T-cell (primary cell): ENCODE measurements at regions not wholly inside any gene's neighbourhood (a gene's known extent, or its start where the extent isn't known, plus 50 kb on each side); places are given as distances from the start of the nearest gene placed in this dataset.

Source experiments
- ATAC-seq, 4 experiments: fragments of 200-7000 bp in 3 of 4; fragments of 150-1000 bp in 1 of 4; cut with Tn5 transposase; replicated peaks in 1 of 4; 1 replicate in 3 of 4; 2 replicates in 1 of 4; pipeline ENCODE4 v1.10.0; 2021; ENCODE audit warnings: moderate library complexity in 3 of 4, mild to moderate bottlenecking in 2 of 4, moderate number of reproducible peaks in 1 of 4
- CTCF ChIA-PET, 2 donors: fragments of 300-600 bp; sonication (Branson Sonifier 250); formaldehyde crosslinking; loops; one replicate each; lab custom pipeline; 2022; ENCODE audit warnings: antibody characterized with exemption in 2 of 2; lab: Charles Lee
- POLR2A ChIA-PET, 2 donors: fragments of 300-600 bp; sonication (Branson Sonifier 250); formaldehyde crosslinking; loops; one replicate each; lab custom pipeline; 2022; ENCODE audit warnings: antibody characterized with exemption in 2 of 2; lab: Charles Lee
- DNase-seq, 35 experiments: peaks; one replicate each; pipeline versions ENCODE4 v3.0.0 to v3.0.0-alpha.2; 2013 to 2023
- H3K27ac ChIP-seq: one replicate; pipeline ENCODE4 v1.5.1; 2013; ENCODE audit warnings: low read length
- H3K27me3 ChIP-seq, 2 experiments: replicated peaks in 1 of 2; 1 replicate in 1 of 2; 2 replicates in 1 of 2; pipeline versions ENCODE4 v1.6.1 to v1.7.0; 2013; ENCODE audit warnings: low read length in 1 of 2, mixed read lengths in 1 of 2; ENCODE audit not compliant: control insufficient read depth in 2 of 2, insufficient read depth in 2 of 2; ENCODE audit errors: extremely low read depth in 1 of 2
- H3K36me3 ChIP-seq, 2 donors: 1 replicate in 1 of 2; 2 replicates in 1 of 2; pipeline versions ENCODE4 v1.6.1 to v1.7.0; 2013; ENCODE audit warnings: low read length in 1 of 2; ENCODE audit not compliant: control insufficient read depth in 2 of 2, insufficient read depth in 1 of 2; ENCODE audit errors: extremely low read depth in 1 of 2
- H3K4me1 ChIP-seq, 2 experiments: 1 replicate in 1 of 2; 2 replicates in 1 of 2; pipeline versions ENCODE4 v1.6.1 to v1.7.0; 2013; ENCODE audit warnings: low read length in 2 of 2, mixed read lengths in 1 of 2; ENCODE audit not compliant: insufficient read depth in 2 of 2, control insufficient read depth in 1 of 2; ENCODE audit errors: extremely low read depth in 1 of 2
- H3K4me3 ChIP-seq, 2 donors: 1 replicate in 1 of 2; 2 replicates in 1 of 2; pipeline versions ENCODE4 v1.5.1 to v1.7.0; 2013; ENCODE audit warnings: mild to moderate bottlenecking in 2 of 2, low read length in 1 of 2, moderate library complexity in 1 of 2; ENCODE audit not compliant: control insufficient read depth in 1 of 2; ENCODE audit errors: extremely low read depth in 1 of 2
- H3K9me3 ChIP-seq: 2 replicates; pipeline ENCODE4 v1.7.0; 2013
- H3K27ac Mint-ChIP-seq, 2 donors: one replicate each; pipeline ENCODE4 v1.8.0; 2020 to 2021; ENCODE audit warnings: mild to moderate bottlenecking in 2 of 2, mixed read lengths in 2 of 2
- H3K27me3 Mint-ChIP-seq, 2 donors: one replicate each; pipeline ENCODE4 v1.8.0; 2021 to 2022; ENCODE audit warnings: mixed read lengths in 2 of 2
- H3K36me3 Mint-ChIP-seq: one replicate; pipeline ENCODE4 v1.8.0; 2021; ENCODE audit warnings: mixed read lengths
- H3K4me1 Mint-ChIP-seq, 3 donors: one replicate each; pipeline ENCODE4 v1.8.0; 2020 to 2022; ENCODE audit warnings: mixed read lengths in 3 of 3, mild to moderate bottlenecking in 1 of 3
- H3K4me3 Mint-ChIP-seq, 3 donors: one replicate each; pipeline ENCODE4 v1.8.0; 2020 to 2022; ENCODE audit warnings: mild to moderate bottlenecking in 3 of 3, mixed read lengths in 3 of 3, moderate library complexity in 3 of 3
- H3K9me3 Mint-ChIP-seq, 3 donors: one replicate each; pipeline ENCODE4 v1.8.0; 2020 to 2022; ENCODE audit warnings: mixed read lengths in 3 of 3
- WGBS: methylation state at CpG from one replicate; pipeline ENCODE4 v1.1.5; 2013; ENCODE audit warnings: missing lambda C conversion rate; ENCODE audit not compliant: insufficient coverage; 5-methylcytosine and 5-hydroxymethylcytosine counted together

- POLR2A ChIA-PET, result no interaction called here
- no peaks in the 10 kb centered on the region for H3K36me3 Mint-ChIP-seq
- no peak for ATAC-seq
Observed at GRCh38 chr13:67935626-67936025, 705.5 kb upstream of the PCDH9 start.

DNA sequence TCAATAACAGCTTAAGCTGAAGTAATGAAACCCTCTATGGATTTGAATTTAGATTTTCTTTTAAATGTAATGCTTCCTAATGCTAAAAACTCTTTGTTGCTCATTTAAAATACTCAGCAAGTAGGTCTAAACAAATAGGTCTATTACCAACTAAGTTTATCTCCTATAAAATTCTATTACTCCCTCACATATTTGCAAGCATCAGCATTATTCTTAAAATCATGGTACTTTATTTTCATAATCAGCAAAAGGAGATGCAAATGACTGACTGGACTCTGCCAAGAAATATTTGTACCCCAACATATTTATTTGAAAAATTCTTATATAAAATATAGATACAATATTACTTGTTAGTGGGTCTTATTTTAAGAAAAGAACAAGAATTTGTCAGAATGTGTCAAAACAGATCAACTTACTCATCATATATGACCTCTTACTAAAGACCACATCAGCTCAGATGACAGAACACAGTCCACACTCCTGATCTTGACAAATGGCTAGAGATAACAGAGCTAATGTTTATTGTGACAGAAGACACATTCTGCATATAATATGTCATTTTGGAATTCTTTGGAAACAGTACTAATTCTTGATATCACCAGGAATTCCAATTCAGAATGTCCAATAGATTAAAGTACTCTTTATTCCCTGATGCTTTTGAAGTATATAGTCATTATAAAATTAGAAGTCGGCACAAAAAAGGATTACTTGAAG lies 704.6 kb upstream of the PCDH9 start:
- H3K4me3 Mint-ChIP-seq, result no peak overlapping the region
- peaks cover 11 to 21% (median 17%) of the 10 kb centered on the region in 3 donors for H3K9me3 Mint-ChIP-seq
- Histone ChIP-seq H3K27me3 (no peaks in the 10 kb centered on the region), H3K4me3 (no peak overlapping the region), H3K36me3 (no peaks in the 10 kb centered on the region), H3K9me3 (no peaks in the 10 kb centered on the region), H3K4me1 (no peaks in the 10 kb centered on the region), H3K27ac (no peak overlapping the region)
- ChIA-PET CTCF (no interaction called here), POLR2A (no interaction called here)
- WGBS, result no CpG with 5 or more reads among the region's 1 CpG
- H3K27me3 Mint-ChIP-seq, result no peaks in the 10 kb centered on the region
- H3K4me1 Mint-ChIP-seq, result no peaks in the 10 kb centered on the region
- H3K27ac Mint-ChIP-seq, result no peak overlapping the region
- no peaks in the 10 kb centered on the region for H3K36me3 Mint-ChIP-seq
- ATAC-seq, result no peak
- no peak for DNase-seq

More at GRCh38 chr13:67935626-67936025, 705.5 kb upstream of the PCDH9 start:
- Mint-ChIP-seq H3K27me3 (no peaks in the 10 kb centered on the region), H3K9me3 (peaks cover 11 to 21% (median 17%) of the 10 kb centered on the region in 3 donors), H3K4me1 (no peaks in the 10 kb centered on the region), H3K27ac (no peak overlapping the region), H3K4me3 (no peak overlapping the region)
- H3K4me3 ChIP-seq, result no peak overlapping the region
- H3K27me3 ChIP-seq, result no peaks in the 10 kb centered on the region
- no peaks in the 10 kb centered on the region for H3K4me1 ChIP-seq
- CTCF ChIA-PET, result no interaction called here
- no peak overlapping the region for H3K27ac ChIP-seq
- H3K36me3 ChIP-seq, result no peaks in the 10 kb centered on the region
- no peak for DNase-seq
- no peaks in the 10 kb centered on the region for H3K9me3 ChIP-seq

- no peak overlapping the region for H3K27ac Mint-ChIP-seq
- Histone ChIP-seq H3K27me3 (no peaks in the 10 kb centered on the region), H3K9me3 (no peaks in the 10 kb centered on the region), H3K4me3 (no peak overlapping the region), H3K36me3 (no peaks in the 10 kb centered on the region), H3K27ac (no peak overlapping the region), H3K4me1 (no peaks in the 10 kb centered on the region)
- ChIA-PET CTCF (no interaction called here), POLR2A (no interaction called here)
- DNase-seq (no peak), ATAC-seq (no peak)
- no peaks in the 10 kb centered on the region for H3K4me1 Mint-ChIP-seq
- peaks cover 6 to 16% (median 12%) of the 10 kb centered on the region in 3 donors for H3K9me3 Mint-ChIP-seq
- WGBS, result 71% methylated on average over 1 of the region's 5 CpGs
- H3K27me3 Mint-ChIP-seq, result no peaks in the 10 kb centered on the region
- no peaks in the 10 kb centered on the region for H3K36me3 Mint-ChIP-seq
- no peak overlapping the region for H3K4me3 Mint-ChIP-seq
Observed at GRCh38 chr13:67932991-67933390, 702.9 kb upstream of the PCDH9 start.

- no peaks in the 10 kb centered on the region for H3K36me3 Mint-ChIP-seq
- ChIA-PET POLR2A (no interaction called here), CTCF (no interaction called here)
- H3K4me1 Mint-ChIP-seq, result no peaks in the 10 kb centered on the region
- no peaks in the 10 kb centered on the region for H3K27me3 Mint-ChIP-seq
- WGBS, result 60% methylated on average over 1 of the region's 5 CpGs
- no peak overlapping the region for H3K4me3 ChIP-seq
- no peak overlapping the region for H3K27ac Mint-ChIP-seq
- no peak overlapping the region for H3K4me3 Mint-ChIP-seq
- no peak overlapping the region for H3K27ac ChIP-seq
- H3K9me3 Mint-ChIP-seq, result peaks cover 7 to 15% (median 12%) of the 10 kb centered on the region in 3 donors
- ATAC-seq, result no peak
- DNase-seq, result no peak
- no peaks in the 10 kb centered on the region for H3K36me3 ChIP-seq
- H3K4me1 ChIP-seq, result no peaks in the 10 kb centered on the region
- no peaks in the 10 kb centered on the region for H3K27me3 ChIP-seq
- no peaks in the 10 kb centered on the region for H3K9me3 ChIP-seq
Observed at GRCh38 chr13:67917291-67917987, 687.3 kb upstream of the PCDH9 start.

- Histone ChIP-seq H3K36me3 (no peaks in the 10 kb centered on the region), H3K9me3 (no peaks in the 10 kb centered on the region), H3K27ac (no peak overlapping the region), H3K27me3 (no peaks in the 10 kb centered on the region), H3K4me3 (no peak overlapping the region), H3K4me1 (no peaks in the 10 kb centered on the region)
- POLR2A ChIA-PET, result no interaction called here
- ATAC-seq (no peak), DNase-seq (no peak)
- Mint-ChIP-seq H3K36me3 (no peaks in the 10 kb centered on the region), H3K27ac (no peak overlapping the region), H3K27me3 (no peaks in the 10 kb centered on the region), H3K4me3 (no peak overlapping the region), H3K9me3 (peaks cover 8 to 16% (median 12%) of the 10 kb centered on the region in 3 donors), H3K4me1 (no peaks in the 10 kb centered on the region)
- no CpG with 5 or more reads among the region's 1 CpG for WGBS
- CTCF ChIA-PET, result no interaction called here
Observed at GRCh38 chr13:67916650-67917049, 686.5 kb upstream of the PCDH9 start.

DNA sequence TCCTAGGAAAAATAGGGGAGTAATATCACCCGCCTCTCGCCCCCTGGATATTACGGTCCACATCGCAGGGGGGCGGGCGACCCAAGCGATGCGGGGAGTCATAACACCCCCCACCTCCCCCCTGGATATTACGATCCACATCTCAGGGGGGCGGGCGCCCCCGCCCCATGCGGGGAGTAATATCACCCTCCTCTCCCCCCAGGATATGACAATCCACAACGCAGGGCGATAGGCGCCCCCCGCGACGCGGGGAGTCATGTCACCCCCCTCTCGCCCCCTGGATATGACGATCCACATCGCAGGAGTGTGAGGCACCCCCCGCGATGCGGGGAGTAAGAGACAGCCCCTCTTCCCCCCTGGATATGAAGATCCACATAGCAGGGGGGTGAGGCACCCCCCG lies 684.4 kb upstream of the PCDH9 start:
- Mint-ChIP-seq H3K9me3 (peaks cover 13 to 15% (median 14%) of the 10 kb centered on the region in 3 donors), H3K27me3 (no peaks in the 10 kb centered on the region), H3K4me1 (no peaks in the 10 kb centered on the region), H3K27ac (no peak overlapping the region), H3K36me3 (no peaks in the 10 kb centered on the region), H3K4me3 (no peak overlapping the region)
- CTCF ChIA-PET, result no interaction called here
- H3K27ac ChIP-seq, result no peak overlapping the region
- POLR2A ChIA-PET, result no interaction called here
- no peaks in the 10 kb centered on the region for H3K36me3 ChIP-seq
- ATAC-seq (no peak), DNase-seq (peak in 1 of 35 experiments; percentile 0)
- no peaks in the 10 kb centered on the region for H3K4me1 ChIP-seq
- H3K9me3 ChIP-seq, result no peaks in the 10 kb centered on the region
- no CpG with 5 or more reads among the region's 27 CpGs for WGBS
- no peak overlapping the region for H3K4me3 ChIP-seq
- no peaks in the 10 kb centered on the region for H3K27me3 ChIP-seq
